SHP77 (cell line): ENCODE measurements at regions not wholly inside any gene's neighbourhood (a gene's known extent, or its start where the extent isn't known, plus 50 kb on each side); places are given as distances from the start of the nearest gene placed in this dataset.

Experiments used
- DNase-seq, 2 experiments: peaks; one replicate each; lab custom pipeline; 2025; lab: John Stamatoyannopoulos, UW

GRCh38 chr3:194995334-194995733 is 275.6 kb downstream of the XXYLT1 start:
- no peak for DNase-seq

- DNase-seq = no peak
Measured at GRCh38 chr3:194995922-194996321, 275.0 kb downstream of the XXYLT1 start.

- no peak for DNase-seq
Measured at GRCh38 chr3:194996746-194997145, 274.2 kb downstream of the XXYLT1 start.

DNA sequence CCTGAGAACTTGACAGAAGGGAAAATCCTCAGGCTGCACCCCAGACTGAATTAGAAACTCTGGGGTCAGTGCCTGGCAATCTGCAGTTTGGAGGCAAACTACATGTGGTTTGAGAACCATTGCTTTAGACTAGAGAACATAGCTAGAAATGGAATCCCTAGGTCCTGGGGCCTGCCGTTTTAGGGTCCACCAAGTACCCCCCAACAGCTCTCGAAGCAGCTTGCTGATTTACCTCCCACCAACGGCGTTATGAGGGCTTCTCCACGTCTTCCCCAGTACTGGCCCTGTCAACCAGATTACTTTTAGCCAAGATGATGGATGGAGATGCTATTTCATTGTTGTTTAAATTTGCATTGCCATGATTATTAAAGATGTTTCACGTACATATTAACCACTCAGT is 272.5 kb downstream of the XXYLT1 start:
- DNase-seq = no peak

DNA sequence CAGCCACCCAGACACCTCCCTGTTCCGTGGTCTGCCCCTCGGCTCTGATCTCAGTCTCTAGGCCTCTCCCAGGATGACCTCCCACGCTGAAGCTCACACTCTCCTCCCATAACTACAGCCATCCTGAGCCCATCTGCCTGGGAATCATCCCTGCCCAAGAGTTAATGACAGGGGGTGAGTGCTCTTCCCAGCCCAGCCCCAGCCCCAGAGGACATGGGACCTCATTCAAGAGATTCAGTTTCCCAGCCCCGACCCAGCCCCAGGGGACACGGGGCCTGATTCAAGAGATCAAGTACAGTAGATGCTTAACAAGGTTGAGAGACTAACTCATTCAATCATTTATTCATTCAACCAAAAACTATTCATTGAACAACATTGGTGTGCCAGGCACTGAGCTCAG is 272.0 kb downstream of the XXYLT1 start:
- DNase-seq = no peak

DNA sequence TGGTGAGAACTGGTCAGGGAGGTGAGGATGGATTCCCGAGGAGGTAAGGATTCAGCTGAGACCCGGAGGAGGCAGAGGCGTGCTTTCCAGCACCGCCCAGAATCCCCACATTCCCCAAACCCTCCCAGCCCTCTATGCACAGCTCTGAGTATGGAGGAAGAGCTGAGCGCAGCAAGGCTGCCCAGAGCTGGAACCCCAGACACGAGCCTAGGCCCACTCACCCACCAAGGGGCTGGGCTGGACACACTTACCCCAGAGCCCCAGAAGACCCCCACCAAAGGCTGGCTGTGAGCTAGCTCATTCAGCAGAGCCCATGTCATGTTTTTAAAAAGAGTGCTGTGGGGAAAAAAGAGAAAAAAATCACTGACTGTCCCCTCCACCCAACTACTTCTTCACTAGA is 271.5 kb downstream of the XXYLT1 start:
- no peak for DNase-seq

DNA sequence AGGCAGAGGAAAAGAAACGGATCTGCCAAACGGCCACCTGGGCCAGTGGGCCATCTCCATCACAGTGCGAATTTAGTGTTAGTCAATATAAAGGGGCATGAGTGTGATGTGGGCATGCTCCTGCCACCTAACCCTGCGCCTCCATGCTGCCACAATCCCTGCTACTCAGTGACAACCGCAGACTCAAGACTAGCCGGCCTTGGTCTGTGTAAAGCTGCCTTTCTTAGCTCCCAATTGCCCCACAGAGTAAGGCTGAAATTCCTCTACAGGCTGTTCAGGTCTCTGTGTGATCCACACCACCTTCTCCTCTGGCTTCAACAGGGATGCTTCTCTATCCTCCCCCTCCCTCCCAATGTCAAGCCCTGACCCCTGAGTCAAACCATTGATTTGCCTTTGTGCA is 269.7 kb downstream of the XXYLT1 start:
- DNase-seq = no peak

DNA sequence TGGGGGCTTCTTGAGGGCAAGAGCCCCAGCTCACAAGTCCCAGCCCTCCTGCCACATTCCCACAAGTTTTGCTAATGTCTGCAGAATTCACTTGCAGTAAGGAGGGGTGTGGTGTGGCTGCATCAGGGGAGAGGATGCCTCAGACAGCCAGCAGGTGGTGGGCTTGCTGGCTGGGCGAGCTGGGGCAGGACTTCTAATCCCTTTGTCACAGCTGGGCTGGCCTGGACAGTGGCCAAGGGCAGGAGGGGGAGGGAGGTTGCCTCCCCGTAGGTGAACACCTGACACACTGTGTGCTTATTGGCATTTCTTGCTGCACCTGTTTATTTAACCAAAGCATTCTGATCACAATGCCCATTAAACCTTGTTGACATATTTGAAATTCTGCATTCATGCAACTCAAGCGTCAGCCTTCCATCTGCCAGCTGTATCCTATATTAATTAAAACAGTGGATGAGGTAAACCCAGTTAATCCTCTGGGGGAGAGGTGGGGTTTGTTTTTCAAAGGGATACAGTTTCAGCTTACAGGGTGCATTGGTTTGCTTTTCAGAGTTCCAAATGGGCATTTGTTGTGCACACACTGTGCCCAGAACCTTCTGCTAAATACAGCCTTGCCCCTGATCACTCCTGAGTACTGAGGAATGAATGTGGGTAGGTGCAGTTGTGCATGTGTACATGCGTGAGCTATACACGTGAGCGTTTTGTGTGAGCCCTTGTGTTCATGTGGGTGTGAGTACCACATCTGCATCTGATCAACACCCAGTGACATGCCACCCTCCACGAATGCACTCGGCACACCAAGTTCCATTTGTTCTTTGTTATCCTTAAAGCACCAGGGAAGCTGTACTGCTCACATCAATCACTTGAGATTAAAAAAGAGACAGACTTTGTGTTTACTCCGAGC is 268.7 kb downstream of the XXYLT1 start:
- DNase-seq = peak; percentile 86 to 87

DNA sequence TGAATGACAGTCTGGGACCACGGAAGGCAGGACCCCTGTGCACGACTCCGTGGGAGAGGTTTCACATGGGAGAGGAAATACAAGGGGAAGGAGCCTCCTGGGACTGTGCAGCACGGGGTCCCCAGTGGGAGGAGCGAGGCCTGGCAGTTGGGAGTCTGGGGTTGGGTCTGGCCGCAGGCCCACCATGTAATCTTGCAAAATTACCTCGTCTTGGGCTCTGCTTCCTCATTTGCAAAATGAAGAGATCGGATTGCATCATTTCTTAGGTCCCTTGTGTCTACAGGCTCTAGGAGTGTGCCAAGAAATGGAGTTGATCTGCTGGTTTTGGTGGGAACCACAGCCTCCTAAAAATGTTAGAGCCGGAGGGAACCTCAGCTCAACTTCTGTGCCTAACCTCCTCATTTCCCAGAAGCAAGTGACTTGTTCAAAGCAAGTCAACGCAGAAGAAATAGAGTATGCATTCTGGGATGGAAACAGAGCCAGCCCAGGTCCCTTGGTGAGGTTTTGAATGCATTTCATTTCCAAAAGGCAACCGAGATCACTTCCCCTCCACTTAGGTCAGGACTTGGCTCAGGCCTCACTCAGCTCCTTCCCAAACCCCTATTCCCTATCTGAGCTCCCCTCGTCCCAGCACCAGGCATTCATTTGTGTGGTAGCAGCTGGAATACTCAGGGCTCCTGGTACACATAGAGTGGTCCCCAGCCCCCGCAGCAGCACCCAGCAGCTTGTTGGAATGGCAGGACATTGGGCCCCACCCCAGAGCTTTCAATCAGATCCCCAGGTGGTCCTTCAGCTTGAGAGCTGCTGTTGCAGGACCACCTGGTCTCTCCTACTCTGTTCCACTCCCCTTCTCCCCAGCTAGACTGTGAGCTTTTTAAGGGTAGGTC is 267.7 kb downstream of the XXYLT1 start:
- no peak for DNase-seq

DNA sequence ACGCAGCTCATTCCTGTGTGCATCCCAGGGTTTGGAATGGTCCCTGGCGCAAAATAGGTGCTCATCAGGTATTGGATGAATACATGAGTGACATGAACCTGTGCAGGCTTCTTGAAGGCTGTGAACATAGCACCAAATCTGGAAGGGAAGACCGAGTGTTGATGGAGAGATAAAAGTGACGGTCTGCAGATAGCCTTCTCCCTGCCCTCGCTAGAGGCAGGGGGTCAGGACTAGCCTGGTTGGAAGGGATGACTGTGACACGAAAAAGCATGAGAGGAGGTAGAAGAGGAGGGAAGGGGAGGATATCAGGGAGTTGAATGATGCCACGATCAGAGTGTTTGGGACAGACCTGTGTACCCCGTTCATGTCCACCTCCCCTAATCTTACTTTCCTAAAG is 267.1 kb downstream of the XXYLT1 start:
- DNase-seq = no peak

DNA sequence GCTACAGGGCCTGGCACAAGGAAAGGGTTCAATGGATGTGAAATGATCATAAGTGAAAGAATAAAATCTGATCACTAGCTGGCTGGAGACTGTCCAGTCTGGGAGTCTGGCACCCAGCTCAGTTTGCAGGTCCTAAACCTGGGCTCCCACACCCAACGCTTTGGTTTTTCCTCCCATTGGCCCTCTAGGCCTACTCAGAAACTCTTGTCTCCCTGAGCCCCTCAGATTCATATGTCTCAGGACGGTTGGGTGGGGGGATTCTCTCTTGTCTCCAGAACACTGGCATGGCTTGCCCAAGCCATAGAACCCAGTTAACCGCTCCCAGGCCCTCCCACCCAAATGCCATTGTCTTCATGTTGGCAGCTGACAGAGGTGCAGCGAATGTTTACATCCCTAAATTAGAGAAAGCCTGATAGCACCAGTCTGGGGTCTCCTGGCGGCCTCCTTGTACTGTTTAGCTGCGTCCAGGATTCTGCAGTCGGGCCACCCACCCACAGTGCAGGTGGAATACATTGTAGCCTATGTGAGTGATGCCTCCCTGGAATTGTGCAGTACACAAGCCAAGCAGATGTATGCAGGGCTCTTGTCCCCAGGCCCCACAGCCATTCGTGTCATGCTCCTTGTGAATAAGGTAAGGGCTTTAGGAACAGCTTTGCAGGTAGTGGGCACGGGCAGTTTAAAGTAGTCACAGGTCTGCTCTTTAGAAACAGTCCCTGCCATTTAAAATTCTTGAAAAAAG is 266.3 kb downstream of the XXYLT1 start:
- DNase-seq = no peak

GRCh38 chr3:195005251-195005620 is 265.7 kb downstream of the XXYLT1 start:
- DNase-seq = peak in 1 of 2 experiments; percentile 4

DNA sequence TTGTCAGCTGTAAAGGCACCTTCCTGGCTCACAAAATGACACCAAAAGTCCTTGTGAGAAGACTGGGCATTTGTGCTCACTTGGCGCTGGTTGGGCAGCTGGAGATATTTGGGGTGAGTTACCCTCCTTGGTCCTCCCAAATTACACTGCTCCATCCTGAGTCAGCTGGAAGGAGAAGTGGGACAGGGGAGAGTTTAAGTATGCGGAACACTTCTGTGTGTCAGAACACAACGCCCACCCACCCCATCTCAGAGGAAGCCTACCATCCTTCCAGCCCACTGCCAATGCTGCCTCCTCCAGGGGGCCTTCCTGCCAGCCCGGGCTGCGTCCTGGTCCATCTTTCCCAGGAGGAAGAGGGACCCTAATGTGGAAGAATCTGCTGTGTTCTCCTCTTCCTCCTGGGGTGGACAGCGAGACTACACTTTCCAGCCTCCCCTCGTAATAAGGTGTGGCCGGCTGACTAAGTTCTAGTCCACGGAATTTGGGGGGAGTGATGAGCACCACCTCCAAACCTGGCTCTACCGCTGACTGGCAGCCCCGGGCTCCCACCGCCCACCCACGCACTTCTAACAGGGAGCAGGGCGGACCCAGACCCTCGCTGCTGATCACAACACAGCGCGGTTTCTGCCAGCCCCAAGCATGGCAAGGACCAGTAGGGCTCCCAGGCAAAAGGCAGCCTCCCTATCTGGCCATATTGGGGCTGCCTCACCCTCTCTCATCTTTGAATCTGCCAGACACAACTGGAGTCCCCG is 265.0 kb downstream of the XXYLT1 start:
- DNase-seq = no peak

DNA sequence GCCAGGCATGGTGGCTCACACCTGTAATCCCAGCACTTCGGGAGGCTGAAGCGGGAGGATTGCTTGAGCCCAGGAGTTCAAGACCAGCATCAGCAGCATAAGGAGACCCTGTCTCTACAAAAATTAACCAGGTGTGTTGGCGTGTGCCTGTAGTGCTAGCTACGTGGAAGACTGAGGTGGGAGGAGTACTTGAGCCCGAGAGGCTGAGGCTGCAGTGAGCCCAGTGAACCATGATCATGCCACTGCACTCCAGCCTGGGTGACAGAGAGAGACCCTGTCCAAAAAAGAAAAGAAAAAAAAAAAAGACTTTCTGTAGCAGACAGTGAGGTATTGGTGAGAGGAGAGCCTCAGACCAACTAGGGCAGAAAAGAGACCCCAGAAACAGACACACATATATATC is 263.8 kb downstream of the XXYLT1 start:
- DNase-seq = no peak

DNA sequence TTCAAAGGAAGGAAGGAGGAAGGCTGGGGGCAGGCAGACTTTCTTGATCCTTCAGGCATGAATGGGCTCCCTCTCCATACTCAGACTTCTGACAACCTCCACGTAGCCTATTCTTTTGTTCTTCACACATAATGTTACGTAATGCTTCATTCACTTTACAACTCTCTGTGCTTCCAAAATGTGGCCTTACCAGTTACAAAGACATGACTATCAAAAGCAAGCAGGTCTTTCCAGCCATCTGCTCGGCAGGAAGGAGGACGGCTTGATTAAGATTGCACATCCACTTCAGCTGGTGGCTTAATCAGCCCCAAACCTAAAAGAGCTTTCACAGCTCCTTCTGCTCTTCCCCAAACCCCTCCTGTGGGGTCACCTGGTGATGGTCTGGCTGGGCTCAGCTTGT is 263.2 kb downstream of the XXYLT1 start:
- DNase-seq = no peak

DNA sequence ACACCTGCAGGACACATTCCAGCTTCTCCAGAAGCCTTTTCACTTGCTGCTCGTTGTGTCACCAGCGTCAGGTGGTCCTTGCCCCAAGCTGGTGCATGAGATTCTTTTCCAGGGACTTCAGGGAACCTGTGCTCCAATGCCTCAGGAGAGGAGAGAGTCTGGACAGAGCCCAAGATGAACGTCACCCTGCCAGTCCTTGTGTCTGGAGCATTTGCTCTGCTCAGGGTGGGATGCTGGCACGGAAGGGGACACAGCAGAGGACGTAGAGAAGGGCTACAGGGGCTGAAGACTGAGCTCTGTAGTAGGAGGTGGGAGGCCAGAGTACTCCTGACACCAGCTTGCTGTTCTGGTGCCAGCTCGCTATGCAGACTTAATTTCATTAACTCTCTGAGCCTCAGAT is 262.1 kb downstream of the XXYLT1 start:
- DNase-seq = no peak

- DNase-seq = no peak
Measured at GRCh38 chr3:195009616-195010015, 261.3 kb downstream of the XXYLT1 start.

GRCh38 chr3:195010551-195011100 is 260.3 kb downstream of the XXYLT1 start:
- DNase-seq = no peak

- DNase-seq = no peak
Measured at GRCh38 chr3:195011231-195011834, 259.6 kb downstream of the XXYLT1 start.

GRCh38 chr3:195012100-195012499 is 258.9 kb downstream of the XXYLT1 start:
- DNase-seq = no peak

DNA sequence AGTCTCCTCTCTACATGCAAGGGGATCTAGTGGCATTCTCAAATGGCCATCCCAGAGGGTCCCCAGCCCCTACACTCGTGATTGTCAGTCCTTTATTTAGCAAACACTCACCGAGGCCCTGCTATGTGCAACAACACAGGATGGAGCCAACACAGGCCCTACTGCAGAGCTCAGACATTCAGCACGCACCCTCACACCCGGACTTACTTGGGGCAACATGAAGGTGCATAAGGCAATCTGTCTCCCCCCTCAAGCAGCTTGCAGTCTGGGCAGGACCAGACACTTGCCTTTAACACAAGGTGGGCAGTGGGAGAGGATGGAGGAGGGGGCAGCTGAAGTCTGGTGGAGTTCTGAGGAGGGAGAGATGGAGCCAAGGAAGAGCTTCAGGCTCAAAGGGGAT is 258.4 kb downstream of the XXYLT1 start:
- DNase-seq = no peak
